Activated naive CD4-positive, alpha-beta T cell treated with anti-CD3 and anti-CD28 coated beads, Interleukin-2, amount 50 U/mL, for 16 hours (primary cell): ENCODE measurements at regions not wholly inside any gene's neighbourhood (a gene's known extent, or its start where the extent isn't known, plus 50 kb on each side); places are given as distances from the start of the nearest gene placed in this dataset.
"Not testable (repeated sequence)": the region's sequence is repeated elsewhere in the genome, so short reads cannot be mapped to it uniquely, and the experiment has no call there.

Experiments used
- DNase-seq: peaks from one replicate; pipeline ENCODE4 v3.0.0-alpha.2; 2020

DNA sequence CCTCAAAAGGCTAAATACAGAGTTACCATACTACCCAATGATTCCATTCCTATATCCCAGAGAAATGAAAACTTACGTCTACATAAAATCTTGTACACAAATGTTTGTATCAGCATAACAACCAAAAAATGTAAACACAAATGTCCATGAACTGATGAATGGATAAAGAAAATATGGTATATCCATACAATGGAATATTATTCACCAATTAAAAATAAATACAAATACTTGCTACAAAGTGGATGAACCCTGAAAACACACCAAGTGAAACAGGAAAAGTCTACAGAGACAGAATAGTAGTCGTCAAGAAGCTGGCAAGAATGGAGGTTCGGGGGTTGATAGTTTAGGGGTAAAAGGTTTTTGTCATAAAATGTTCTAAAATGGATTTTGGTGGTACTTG, 54.0 kb upstream of the ANKRD28 start:
- no peak for DNase-seq

DNA sequence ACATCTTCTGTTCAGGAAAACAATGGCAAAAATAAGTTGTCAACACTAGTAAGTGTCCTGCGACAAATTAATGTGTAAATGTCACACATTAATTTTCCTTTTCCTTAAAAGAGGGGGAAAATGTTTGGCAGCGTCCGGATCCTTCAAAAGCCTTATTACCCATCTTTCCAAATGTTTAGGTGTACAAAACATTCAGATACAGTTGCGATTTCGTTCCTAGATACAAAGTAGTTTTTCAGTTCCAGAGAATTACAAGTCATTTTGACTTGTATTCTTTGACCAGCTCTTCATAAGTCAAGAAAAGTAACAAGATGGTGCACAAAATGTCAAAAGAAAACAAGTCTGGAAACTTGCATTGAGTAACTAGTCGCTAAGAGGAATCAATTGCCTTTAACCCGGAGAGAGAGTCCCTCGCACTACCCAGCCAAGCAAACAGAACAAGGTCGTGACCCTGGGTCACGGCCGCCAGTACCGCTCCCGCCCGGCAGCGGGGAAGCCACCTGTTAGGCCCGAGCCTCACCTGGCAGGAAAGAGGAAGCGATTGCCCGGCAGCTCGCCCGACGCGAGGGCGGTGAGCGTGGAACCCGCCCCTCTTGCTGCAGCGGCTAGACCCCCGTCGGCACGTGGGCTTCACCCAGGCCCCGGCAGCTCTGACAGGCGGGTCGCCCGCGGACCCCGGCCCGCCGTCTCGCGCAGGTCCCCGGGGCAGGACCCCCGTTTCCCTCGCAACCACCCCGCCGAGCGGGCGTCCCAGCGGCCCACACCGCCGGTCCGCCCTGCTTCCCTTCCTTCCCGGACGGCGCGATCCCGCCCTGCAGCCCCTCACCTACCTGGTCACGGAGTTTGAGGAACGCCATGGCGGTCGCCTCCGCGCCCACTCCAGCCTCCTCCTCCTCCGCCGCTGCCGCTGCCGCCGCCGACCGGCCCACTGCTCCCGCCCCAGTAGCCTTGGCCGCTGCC, 61.0 kb upstream of the ANKRD28 start:
- peak; percentile 63 for DNase-seq

DNA sequence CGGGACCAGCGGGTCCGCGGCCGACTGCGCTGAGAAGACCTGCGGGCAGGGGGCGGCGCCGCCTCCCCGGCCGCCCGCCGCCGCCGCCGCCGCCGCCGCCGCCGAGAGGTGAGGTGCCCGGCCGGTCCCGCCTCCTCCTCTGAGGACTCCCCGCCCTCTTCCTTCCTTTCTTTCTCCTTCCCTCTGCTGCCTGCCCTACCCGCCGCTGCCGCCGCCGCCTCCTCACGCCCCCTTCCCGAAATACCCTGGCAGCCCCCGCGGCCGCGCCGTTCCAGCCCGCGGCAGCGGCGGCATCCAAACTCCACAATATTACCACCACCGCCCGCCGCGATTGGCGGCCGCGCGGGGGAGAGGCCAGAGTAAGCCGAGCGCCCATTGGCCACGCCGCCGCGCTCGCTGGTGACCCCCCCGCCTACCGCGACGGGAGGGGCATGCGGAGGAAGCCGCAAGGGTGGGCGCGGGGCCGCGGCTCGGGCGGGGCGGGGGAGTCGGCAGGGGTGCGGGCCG, 61.8 kb upstream of the ANKRD28 start:
- DNase-seq = peak; percentile 84

DNA sequence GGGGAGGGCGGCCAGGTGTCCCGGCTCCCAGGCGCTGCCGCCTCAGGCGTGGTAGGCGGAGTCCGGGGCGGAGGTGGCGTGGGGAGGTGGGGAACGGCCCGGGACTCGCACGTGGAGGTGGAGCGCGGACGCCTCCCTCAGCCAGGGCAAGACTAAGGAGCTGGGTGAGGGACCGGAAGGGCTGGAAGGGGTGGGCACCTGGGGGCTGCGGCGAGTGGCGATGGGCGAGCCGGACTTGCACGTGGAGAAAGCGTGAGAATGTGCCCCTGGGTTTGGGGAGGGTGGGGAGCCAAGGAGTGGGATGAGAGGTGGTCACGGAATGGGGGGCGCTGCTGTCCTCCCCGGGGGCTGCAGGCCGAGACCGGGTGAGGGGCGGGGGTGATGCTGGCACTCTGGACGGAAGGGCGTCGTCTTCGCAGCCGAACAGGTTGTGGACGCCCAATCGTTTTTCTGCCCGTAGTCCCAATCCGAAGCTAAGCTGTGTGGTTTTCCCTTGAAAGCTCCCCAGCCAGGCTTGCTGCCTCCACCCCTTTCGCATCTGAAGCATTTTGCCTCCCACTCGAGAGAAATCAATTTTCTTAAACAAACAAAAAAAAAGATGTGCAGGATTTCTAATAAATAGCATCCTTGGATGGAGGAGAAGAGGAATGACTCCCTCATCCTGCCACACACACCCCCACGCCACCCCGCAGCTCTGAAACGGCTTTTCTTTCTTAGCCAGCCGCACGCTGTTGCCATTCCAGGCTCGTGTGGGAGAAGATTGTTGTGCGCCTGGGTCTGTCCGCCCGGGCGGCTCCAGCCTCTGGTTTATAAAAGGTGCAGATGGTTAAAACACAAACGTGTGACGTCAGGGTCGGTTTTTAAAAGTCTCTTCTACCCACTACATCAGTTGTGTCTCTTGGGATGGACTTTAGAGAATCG, 62.5 kb upstream of the ANKRD28 start:
- DNase-seq = no peak

DNA sequence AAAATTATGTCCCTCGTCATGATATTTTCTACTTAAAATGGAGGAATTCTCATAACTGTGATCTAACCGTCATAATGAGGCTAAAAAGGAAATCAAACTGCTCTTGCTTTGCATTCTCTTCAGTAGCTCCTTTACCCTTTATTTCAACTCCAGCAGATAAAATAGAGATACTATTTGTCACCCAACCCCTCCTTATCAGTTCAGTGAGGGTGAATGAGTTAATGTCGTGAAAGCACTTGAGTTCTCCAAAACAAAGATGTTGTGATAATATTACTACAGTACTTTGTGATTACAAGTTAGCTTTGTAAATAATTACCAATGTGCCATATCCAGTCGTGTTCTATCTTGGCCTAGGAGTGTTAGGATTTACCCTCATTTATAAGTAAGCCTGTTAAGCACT, 63.4 kb upstream of the ANKRD28 start:
- DNase-seq = no peak

DNA sequence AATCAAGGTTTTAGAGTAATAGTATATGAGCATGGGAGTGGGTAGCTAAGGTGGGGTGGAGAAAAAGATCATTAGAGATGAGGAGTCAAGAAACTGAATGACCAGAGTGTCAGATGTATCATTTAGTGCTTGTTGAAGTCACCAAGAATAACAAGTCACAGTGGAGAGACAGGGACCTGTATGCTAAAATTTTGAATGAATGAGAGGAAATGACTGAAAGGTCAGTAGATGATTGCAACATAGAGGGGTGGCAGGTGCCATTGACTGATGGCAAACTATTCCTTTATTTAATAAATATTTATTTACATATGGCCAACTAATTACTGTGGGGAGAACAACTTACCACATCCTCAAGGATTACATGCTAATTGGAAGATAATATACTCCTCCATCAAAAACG, 75.0 kb upstream of the ANKRD28 start:
- no peak for DNase-seq

DNA sequence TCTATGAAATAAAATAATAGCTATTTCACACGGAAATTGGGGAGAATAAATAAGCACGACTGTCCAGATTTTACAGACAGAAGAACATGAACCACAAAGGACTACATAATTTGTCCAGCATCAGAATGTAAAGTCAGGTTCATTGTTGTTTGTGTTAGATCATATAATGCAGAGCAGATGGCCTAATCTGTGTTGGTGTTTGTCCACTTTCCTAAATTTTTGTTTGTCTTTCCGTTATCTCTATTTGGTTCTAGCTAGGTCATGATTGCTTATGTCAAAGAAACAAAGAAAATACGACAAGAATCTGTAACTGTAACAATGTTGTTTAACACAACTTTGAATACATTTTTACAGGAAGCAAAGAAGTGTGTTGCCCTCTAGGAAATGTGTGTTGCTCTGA, 75.6 kb upstream of the ANKRD28 start:
- DNase-seq = no peak

DNA sequence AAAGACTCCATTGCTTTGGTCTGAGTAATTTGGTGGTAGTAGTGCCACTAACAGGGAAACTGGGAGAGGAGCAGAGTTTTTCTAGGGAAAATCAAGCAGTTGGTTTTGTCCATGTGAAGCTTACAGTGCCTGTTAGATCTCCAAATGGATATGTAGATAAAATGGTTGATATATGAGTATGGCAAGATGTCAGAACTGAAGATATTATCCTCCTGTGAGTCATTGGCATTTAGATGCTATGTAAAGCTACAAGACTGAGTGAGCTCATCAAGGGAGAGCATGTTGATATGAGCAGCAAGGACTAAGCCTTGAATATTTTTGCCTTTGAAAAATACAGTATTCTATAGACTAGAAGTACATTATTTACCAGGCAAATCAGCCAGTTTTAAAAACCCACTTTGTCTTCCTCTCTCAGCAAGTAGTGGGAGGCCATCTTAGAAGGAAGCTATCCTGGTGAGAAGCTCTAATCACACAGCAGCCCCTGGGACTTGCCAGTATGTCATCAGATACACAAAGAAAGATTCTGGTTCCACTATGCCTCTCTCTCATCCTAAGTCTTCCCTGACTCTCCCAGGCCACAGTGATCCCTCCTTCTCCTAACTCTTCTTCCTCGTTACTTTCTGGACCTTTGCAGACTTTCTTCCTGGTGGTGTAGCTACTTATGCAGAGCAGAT, 77.4 kb upstream of the ANKRD28 start:
- DNase-seq = no peak

DNA sequence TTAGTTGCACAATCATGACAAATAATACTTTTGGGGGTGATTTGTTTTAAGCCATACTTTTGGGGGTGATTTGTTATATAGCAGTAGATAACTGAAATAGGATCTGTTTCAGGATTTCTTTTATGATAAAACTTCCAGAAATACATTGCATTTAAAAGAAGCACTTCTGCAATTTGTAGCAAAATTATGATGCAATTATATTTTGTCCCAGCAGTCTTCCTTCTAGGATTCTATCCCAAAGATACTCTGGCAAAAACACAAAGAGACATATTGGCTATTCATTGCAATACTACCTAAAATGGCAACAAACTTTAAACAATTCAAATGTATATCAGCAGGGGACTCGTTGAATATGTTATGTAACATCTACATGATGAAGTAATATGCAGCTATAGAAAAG, 78.9 kb upstream of the ANKRD28 start:
- no peak for DNase-seq

DNA sequence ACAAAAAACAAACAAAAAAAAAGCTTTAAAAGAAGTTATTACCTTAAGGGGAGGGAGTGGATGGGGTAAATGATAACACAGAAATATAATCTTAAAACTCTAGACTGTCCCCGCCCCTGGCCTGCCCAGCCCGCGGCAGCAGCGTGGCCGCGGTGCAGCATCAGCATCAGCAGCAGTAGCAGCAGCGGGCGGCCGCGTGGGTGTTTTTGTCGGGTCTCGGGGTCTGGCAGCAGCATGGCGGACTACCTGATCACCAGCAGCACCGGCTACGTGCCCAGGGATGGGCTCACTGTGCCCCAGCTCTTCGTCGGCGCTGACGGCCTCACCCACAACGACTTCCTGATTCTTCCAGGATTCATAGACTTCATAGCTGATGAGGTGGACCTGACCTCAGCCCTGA, 80.0 kb upstream of the ANKRD28 start:
- DNase-seq = no peak

DNA sequence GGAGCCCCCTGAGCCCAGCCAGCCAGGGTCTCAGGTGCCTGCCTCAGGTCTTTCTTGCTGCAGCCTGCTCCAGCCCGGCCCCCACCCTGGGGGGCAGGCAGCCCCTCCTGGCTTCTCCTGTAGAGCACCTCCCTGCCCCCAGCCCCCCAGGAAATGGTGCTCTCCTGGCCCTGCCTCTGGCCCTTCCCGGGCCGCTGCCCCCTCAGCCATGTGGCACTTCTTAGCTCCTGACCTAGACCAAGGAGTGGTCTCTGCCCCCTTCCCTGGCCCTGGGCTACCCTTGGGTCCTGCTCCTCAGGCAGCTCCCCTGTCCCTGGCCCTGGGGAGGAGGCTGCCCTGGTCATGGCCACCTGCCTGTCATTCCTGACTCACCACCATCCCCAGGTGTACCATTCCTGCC, 82.0 kb upstream of the ANKRD28 start:
- not testable (repeated sequence) for DNase-seq

DNA sequence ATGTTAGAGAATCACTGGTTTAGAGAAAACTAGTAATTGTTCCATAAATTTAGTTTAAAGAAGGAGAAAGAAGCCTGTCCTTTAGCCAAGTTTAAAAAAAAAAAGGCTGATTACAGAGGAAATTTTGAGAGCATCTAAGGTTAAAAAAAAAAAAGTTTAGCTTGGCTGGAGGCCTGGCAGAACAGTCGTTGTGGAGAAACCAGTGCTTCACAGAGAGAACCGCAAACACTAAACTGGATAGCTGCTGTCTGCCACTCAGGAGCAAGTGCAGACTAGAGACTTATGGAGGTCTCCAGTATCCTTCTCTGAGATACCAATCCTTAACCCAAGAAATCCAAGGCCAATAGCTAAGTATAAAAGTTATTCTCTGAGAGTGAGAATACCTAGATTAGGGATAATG, 84.8 kb upstream of the ANKRD28 start:
- no peak for DNase-seq

DNA sequence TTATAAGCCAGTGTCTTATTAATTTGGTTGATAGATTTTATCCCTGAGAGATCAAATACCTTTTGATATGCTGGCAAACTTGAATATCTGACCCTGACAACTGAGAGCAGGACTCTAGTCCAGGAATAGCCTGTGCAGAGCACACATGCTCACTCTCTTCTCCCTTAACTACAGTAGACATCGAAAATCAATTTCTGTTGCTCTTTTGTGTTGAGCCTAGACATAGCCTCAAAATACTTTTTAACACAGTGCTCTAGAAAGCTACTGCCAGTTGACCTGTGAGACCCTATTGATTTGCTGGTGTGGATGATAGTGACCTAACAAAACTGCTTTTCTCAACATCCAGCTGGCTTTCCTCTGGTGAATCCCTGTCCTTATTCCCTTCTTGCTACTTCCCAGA, 86.4 kb upstream of the ANKRD28 start:
- DNase-seq = no peak

DNA sequence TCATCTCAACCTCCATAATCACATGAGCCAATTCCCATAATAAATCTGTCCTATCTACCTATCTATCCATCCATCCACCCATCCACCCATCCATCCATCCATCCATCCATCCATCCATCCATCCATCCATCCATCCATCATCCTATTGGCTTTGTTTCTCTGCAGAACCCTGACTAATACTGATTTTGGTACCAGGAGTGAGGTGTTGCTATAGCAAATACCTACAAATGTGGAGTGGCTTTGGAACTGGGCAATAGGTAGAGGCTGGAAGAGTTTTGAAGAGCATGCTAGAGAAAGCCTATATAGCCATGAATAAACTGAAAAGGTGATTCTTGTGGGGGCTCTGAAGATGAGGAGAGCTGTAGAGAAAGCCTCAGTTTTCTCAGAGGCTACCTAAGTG, 88.7 kb upstream of the ANKRD28 start:
- DNase-seq = no peak

DNA sequence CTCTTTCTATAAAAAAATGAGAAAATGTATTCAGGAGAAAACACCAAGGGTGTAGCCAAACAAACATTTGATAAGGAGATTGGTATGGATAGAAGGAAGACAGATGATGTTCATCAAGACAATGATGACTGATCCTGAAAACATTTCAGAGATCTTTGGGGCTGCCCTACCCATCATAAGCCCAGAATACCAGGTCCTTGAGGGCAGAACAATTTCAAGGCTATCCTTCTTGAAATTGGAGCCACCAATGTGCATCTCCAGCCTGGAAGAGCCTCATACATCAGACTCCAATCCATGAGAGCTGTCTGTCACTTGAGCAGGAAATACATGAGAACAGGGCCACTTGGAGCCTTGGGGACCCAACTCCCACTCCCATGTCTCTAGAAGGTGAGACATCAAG, 89.5 kb upstream of the ANKRD28 start:
- DNase-seq = no peak

DNA sequence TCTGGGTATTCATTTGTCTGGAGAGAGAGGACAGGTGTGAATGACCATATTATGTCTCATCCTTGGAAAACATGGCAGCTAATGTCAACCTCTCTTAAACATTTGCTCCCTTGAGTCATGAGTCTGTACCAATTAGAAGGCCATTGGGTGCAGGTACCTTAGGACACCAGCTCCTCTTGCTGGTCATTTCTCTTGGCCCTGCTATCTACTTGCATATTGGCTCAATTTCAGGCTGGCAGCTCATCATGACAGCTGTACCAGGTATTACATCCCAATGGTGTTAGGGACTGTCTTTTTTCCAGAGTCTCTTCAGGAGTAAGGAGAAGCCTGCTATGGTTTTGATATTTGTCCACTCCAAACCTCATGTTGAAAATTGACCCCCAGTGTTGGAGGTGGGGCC, 92.2 kb upstream of the ANKRD28 start:
- DNase-seq = no peak

DNA sequence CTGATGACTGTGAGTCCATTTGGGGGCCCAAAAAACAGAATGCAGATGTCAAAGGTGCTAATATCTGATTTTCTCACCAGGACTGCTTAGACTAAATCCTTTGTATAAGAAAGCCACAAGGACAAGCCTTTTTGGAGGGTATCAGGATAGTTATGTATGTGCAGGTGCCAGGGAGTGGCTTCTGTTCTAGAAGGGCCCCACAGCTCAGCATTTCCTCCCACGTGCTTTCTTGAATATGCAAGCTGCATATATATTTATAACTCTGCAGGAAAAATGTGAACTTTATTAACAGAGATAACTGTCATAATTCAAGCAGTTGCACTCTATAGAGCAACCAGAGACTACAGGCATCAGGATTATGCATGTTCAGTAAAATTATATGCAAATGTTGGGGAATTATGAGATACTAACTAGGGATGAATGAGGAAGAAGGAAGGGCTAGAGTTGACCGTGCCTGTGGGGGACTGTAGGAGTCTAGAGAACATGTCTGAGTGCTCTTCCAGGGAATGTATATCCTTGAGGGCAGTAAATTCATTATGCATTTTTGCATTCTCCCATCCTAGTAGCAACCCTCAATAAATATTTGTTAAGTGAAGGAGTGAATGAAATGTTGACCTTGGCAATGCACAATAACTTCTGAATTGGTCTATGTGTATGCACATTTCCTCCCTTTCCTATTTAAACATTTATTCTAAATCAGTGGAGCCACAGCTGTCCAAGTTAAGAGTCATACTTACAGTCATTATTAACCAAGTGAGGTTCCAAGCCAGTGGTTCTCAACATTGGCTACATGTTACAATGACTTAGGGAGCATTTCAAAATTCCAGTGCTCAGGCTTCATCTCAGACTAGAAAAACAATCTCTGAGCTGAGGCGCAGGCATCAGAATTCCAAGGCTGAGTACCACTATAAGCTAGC, 94.8 kb upstream of the ANKRD28 start:
- DNase-seq = no peak

DNA sequence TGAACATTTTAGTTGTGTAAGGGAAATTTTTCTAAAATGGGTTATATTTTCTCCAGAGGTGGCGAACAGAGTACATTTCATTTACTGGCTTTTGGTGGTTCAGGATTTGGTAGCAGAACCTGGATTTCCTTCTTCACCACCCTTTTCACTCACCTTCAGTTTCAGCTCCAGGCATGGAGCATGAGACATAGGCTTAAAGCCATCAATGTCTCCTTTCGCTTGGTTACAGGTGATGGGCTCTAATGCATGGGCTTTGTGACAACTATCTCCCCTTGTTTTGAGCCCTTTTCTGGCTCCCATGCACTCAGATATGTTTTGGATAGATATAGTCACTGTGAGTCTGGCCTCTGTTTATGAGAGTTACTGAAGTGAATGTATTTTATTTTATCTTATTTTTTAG, 96.6 kb upstream of the ANKRD28 start:
- no peak for DNase-seq

DNA sequence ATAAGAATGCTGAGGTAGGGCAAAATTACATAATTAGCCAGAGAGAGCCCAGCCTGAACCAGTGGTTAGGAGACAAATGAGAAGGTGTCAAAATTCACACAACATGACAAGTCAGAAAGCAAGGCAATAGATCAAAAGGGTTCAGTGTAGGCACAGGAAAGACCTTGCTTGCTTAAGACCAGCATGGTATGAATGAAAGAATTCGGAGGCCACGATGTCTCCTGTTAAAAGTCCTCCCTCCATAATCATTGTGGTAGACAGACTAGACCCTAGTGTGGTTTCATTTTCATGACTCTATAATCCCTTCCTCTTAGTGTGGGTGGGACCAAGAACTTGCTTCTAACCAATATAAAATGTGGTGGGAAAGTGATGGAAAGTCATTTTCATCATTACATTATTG, 98.7 kb upstream of the ANKRD28 start:
- no peak for DNase-seq

DNA sequence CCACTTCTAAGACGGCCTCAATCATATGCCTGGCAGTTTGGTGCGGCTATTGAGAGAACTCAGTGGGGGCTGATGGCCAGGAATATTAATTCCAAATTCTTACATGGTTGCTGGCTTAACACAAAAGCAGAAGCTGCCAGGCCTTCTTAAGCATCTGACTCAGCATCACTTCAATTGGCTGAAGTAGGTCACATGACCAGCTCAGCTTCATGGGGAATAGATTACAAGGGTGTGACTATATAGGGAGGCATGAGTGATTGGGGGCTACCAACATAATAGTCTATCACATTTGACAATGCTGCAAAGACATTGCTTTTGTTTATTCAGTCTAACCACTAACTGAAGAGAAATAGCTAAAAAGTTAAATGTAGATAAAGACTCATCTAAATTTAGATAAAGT, 101.6 kb upstream of the ANKRD28 start:
- DNase-seq = no peak

DNA sequence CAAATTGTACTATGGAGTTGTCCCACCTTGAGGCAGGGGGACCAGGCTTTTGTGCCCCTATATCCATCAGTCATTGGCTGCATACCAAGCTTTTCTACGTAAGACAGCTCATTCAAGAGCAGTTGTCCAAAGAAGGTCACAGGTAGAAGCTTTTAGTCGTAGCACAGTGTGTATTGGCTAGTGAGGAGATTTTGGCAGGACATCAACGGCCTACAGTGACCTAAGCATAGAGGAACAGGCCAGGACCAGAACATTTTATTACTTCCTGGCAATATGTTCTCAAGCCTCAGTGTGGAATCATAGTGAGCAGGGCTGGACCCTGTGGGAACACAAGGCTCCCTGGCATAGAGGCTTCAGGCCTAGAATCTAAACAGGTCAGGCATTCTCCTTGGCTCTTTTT, 105.4 kb upstream of the ANKRD28 start:
- no peak for DNase-seq
